H1 (cell line): ENCODE measurements at regions not wholly inside any gene's neighbourhood (a gene's known extent, or its start where the extent isn't known, plus 50 kb on each side); places are given as distances from the start of the nearest gene placed in this dataset.

Experiments
- SP2 ChIP-seq: IDR thresholded peaks from 2 replicates; pipeline ENCODE4 v1.6.1; 2012; ENCODE audit warnings: mild to moderate bottlenecking, low read length, inconsistent platforms

GRCh38 chr7:354597-355470 is 64.9 kb downstream of the FOXL3 start (continued):
- no peak for TF ChIP-seq SP2
- TF ChIP-seq, all 59 proteins: peak for 0
